ENCODE measurements at regions not wholly inside any gene's neighbourhood (a gene's known extent, or its start where the extent isn't known, plus 50 kb on each side); places are given as distances from the start of the nearest gene placed in this dataset.
A peak's percentile ranks its signal among the peaks of the same experiment; 100 is the strongest.

- no peak for DNase-seq
- intact Hi-C loops (cut with DNase I) = no loop called here
These were observed 263.7 kb upstream of the DAPK1 start for GRCh38 chr9:87233899-87234455.

- no peak for DNase-seq
- intact Hi-C loops (cut with DNase I) = no loop called here
These were observed 262.8 kb upstream of the DAPK1 start for GRCh38 chr9:87234854-87235253.

GRCh38 chr9:87236546-87236945 lies 261.1 kb upstream of the DAPK1 start:
- intact Hi-C loops (cut with DNase I) = no loop called here
- no peak for DNase-seq

GRCh38 chr9:87237336-87237735 lies 260.3 kb upstream of the DAPK1 start:
- no peak for DNase-seq
- intact Hi-C loops (cut with DNase I) = no loop called here

GRCh38 chr9:87238545-87238944 lies 259.1 kb upstream of the DAPK1 start:
- no peak for DNase-seq
- intact Hi-C loops (cut with DNase I) = no loop called here

- intact Hi-C loops (cut with DNase I) = no loop called here
- DNase-seq = no peak
These were observed 258.4 kb upstream of the DAPK1 start for GRCh38 chr9:87239312-87239711.

GRCh38 chr9:87243602-87244001 lies 254.1 kb upstream of the DAPK1 start:
- DNase-seq = no peak
- intact Hi-C loops (cut with DNase I) = no loop called here

GRCh38 chr9:87245271-87245670 lies 252.4 kb upstream of the DAPK1 start:
- intact Hi-C loops (cut with DNase I) = no loop called here
- no peak for DNase-seq

GRCh38 chr9:87247097-87247496 lies 250.6 kb upstream of the DAPK1 start:
- intact Hi-C loops (cut with DNase I) = no loop called here
- DNase-seq = no peak

GRCh38 chr9:87249029-87249428 lies 248.6 kb upstream of the DAPK1 start:
- intact Hi-C loops (cut with DNase I) = no loop called here
- no peak for DNase-seq

GRCh38 chr9:87250205-87250604 lies 247.5 kb upstream of the DAPK1 start:
- intact Hi-C loops (cut with DNase I) = no loop called here
- no peak for DNase-seq

GRCh38 chr9:87255431-87256155 lies 242.1 kb upstream of the DAPK1 start:
- intact Hi-C loops (cut with DNase I) = no loop called here
- no peak for DNase-seq

GRCh38 chr9:87256973-87257372 lies 240.7 kb upstream of the DAPK1 start:
- DNase-seq = no peak
- intact Hi-C loops (cut with DNase I) = no loop called here

- no peak for DNase-seq
- intact Hi-C loops (cut with DNase I) = no loop called here
These were observed 237.8 kb upstream of the DAPK1 start for GRCh38 chr9:87259543-87260518.

GRCh38 chr9:87263291-87263690 lies 234.4 kb upstream of the DAPK1 start:
- DNase-seq = no peak
- intact Hi-C loops (cut with DNase I) = no loop called here

- no peak for DNase-seq
- intact Hi-C loops (cut with DNase I) = no loop called here
These were observed 231.0 kb upstream of the DAPK1 start for GRCh38 chr9:87266697-87267096.

GRCh38 chr9:87267251-87268070 lies 230.2 kb upstream of the DAPK1 start:
- DNase-seq = no peak
- intact Hi-C loops (cut with DNase I) = no loop called here

GRCh38 chr9:87269296-87270176 lies 228.1 kb upstream of the DAPK1 start:
- intact Hi-C loops (cut with DNase I) = no loop called here
- DNase-seq = no peak

- intact Hi-C loops (cut with DNase I) = no loop called here
These were observed 227.3 kb upstream of the DAPK1 start for GRCh38 chr9:87270221-87270847.

More at GRCh38 chr9:87270221-87270847, 227.3 kb upstream of the DAPK1 start:
- peak in 1 of 10 donors; percentile 21 for DNase-seq
